Suprapubic skin (tissue), 3 donors: ENCODE measurements at regions not wholly inside any gene's neighbourhood (a gene's known extent, or its start where the extent isn't known, plus 50 kb on each side); places are given as distances from the start of the nearest gene placed in this dataset.

Experiments used
- CTCF ChIP-seq, 2 donors: fragments of 200-600 bp in 1 of 2; fragments of 450-650 bp in 1 of 2; sonication (generic) in 1 of 2; IDR thresholded peaks; one replicate each; pipeline ENCODE4 v1.5.1; 2016 to 2019; ENCODE audit warnings: antibody characterized with exemption in 2 of 2, mild to moderate bottlenecking in 1 of 2, moderate library complexity in 1 of 2
- POLR2A ChIP-seq, 2 donors: fragments of 450-650 bp; IDR thresholded peaks; one replicate each; pipeline ENCODE4 v1.6.1; 2017; ENCODE audit warnings: antibody characterized with exemption in 2 of 2, mild to moderate bottlenecking in 2 of 2, moderate library complexity in 2 of 2

GRCh38 chr9:86679909-86680308 lies 267.4 kb downstream of the GAS1 start:
- no peak for TF ChIP-seq POLR2A (IDR thresholded peaks at IDR 0.05)
- TF ChIP-seq CTCF (IDR thresholded peaks at IDR 0.05): no peak
